ENCODE measurements at regions not wholly inside any gene's neighbourhood (a gene's known extent, or its start where the extent isn't known, plus 50 kb on each side); places are given as distances from the start of the nearest gene placed in this dataset.

GRCh38 chr2:216959433-216959832 lies 99.6 kb upstream of the TNP1 start:
- no peaks in the 10 kb centered on the region for H4K20me1 ChIP-seq (ENCODE audit: insufficient read depth, low read length)
- POLR2A ChIA-PET = no interaction called here
- H3K4me2 ChIP-seq (ENCODE audit: low read length) = no peak overlapping the region
- no peaks in the 10 kb centered on the region for H3K9me3 ChIP-seq (ENCODE audit: low read length)
- no peak overlapping the region for H3K4me3 ChIP-seq (ENCODE audit: low read depth, low read length, poor library complexity, severe bottlenecking)
- H3K27ac ChIP-seq (ENCODE audit: low read depth, low read length, poor library complexity, severe bottlenecking) = no peak overlapping the region
- no peak for TF ChIP-seq CTCF (conservative IDR thresholded peaks at IDR 0.05; ENCODE audit: low read length)
- TF ChIP-seq EZH2phosphoT487 (IDR thresholded peaks at IDR 0.05; ENCODE audit: borderline replicate concordance, low read depth, low read length) = no peak
- H3K36me3 ChIP-seq (ENCODE audit: insufficient read depth, low read length) = no peaks in the 10 kb centered on the region
- no peak for DNase-seq (ENCODE audit: low spot score)
- CTCF ChIA-PET (ENCODE audit: unreplicated experiment) = no interaction called here
- H3K4me1 ChIP-seq (ENCODE audit: insufficient read depth, low read length, poor library complexity, severe bottlenecking) = no peaks in the 10 kb centered on the region
- no peaks in the 10 kb centered on the region for H3K79me2 ChIP-seq (ENCODE audit: insufficient read depth, low read depth, low read length)
- BruUV-seq (replicated peaks) = no TSS peak
- no peak overlapping the region for H2AFZ ChIP-seq (ENCODE audit: low read length)
- intact Hi-C loops (cut with micrococcal nuclease; ENCODE audit: unreplicated experiment) = no loop called here
- no peaks in the 10 kb centered on the region for H3K9me2 ChIP-seq (ENCODE audit: insufficient read depth, low read length)

GRCh38 chr2:216956820-216957493 lies 97.1 kb upstream of the TNP1 start:
- Histone ChIP-seq H3K4me3 (ENCODE audit: low read depth, low read length, poor library complexity, severe bottlenecking) (no peak overlapping the region), H3K4me1 (ENCODE audit: insufficient read depth, low read length, poor library complexity, severe bottlenecking) (no peaks in the 10 kb centered on the region), H3K27ac (ENCODE audit: low read depth, low read length, poor library complexity, severe bottlenecking) (no peak overlapping the region), H3K4me2 (ENCODE audit: low read length) (no peak overlapping the region), H2AFZ (ENCODE audit: low read length) (no peak overlapping the region), H3K36me3 (ENCODE audit: insufficient read depth, low read length) (no peaks in the 10 kb centered on the region), H3K79me2 (ENCODE audit: insufficient read depth, low read depth, low read length) (no peaks in the 10 kb centered on the region), H3K9me3 (ENCODE audit: low read length) (no peaks in the 10 kb centered on the region), H3K9me2 (ENCODE audit: insufficient read depth, low read length) (no peaks in the 10 kb centered on the region), H4K20me1 (ENCODE audit: insufficient read depth, low read length) (no peaks in the 10 kb centered on the region)
- no TSS peak for BruUV-seq (replicated peaks)
- no peak for DNase-seq (ENCODE audit: low spot score)
- ChIA-PET POLR2A (no interaction called here), CTCF (ENCODE audit: unreplicated experiment) (no interaction called here)
- intact Hi-C loops (cut with micrococcal nuclease; ENCODE audit: unreplicated experiment) = no loop called here
- TF ChIP-seq CTCF (conservative IDR thresholded peaks at IDR 0.05; ENCODE audit: low read length) = no peak
- TF ChIP-seq EZH2phosphoT487 (IDR thresholded peaks at IDR 0.05; ENCODE audit: borderline replicate concordance, low read depth, low read length) = no peak

GRCh38 chr2:216951171-216951570 lies 91.3 kb upstream of the TNP1 start:
- H4K20me1 ChIP-seq (ENCODE audit: insufficient read depth, low read length) = no peaks in the 10 kb centered on the region
- H3K9me2 ChIP-seq (ENCODE audit: insufficient read depth, low read length) = no peaks in the 10 kb centered on the region
- DNase-seq (ENCODE audit: low spot score) = no peak
- intact Hi-C loops (cut with micrococcal nuclease; ENCODE audit: unreplicated experiment) = no loop called here
- H3K27ac ChIP-seq (ENCODE audit: low read depth, low read length, poor library complexity, severe bottlenecking) = no peak overlapping the region
- H3K79me2 ChIP-seq (ENCODE audit: insufficient read depth, low read depth, low read length) = no peaks in the 10 kb centered on the region
- CTCF ChIA-PET (ENCODE audit: unreplicated experiment) = no interaction called here
- H3K9me3 ChIP-seq (ENCODE audit: low read length) = no peaks in the 10 kb centered on the region
- H3K36me3 ChIP-seq (ENCODE audit: insufficient read depth, low read length) = no peaks in the 10 kb centered on the region
- BruUV-seq (replicated peaks) = no TSS peak
- POLR2A ChIA-PET = interaction anchor here (0.6 kb wide), 1 partner anchor 1150 kb away, joined by 3 read pairs; no protein-coding TSS in a partner anchor
- TF ChIP-seq CTCF (conservative IDR thresholded peaks at IDR 0.05; ENCODE audit: low read length) (no peak), EZH2phosphoT487 (IDR thresholded peaks at IDR 0.05; ENCODE audit: borderline replicate concordance, low read depth, low read length) (no peak)
- H3K4me2 ChIP-seq (ENCODE audit: low read length) = no peak overlapping the region
- no peak overlapping the region for H2AFZ ChIP-seq (ENCODE audit: low read length)
- no peaks in the 10 kb centered on the region for H3K4me1 ChIP-seq (ENCODE audit: insufficient read depth, low read length, poor library complexity, severe bottlenecking)
- no peak overlapping the region for H3K4me3 ChIP-seq (ENCODE audit: low read depth, low read length, poor library complexity, severe bottlenecking)
